Astrocyte of the cerebellum (primary cell): ENCODE measurements at regions not wholly inside any gene's neighbourhood (a gene's known extent, or its start where the extent isn't known, plus 50 kb on each side); places are given as distances from the start of the nearest gene placed in this dataset.
"Not testable (repeated sequence)": the region's sequence is repeated elsewhere in the genome, so short reads cannot be mapped to it uniquely, and the experiment has no call there.

Experiments
- DNase-seq: peaks from one replicate; pipeline ENCODE4 v3.0.0-alpha.2; 2011; ENCODE audit warnings: low read depth
- H3K4me3 ChIP-seq: 2 replicates; pipeline ENCODE4 v1.5.1; 2011; ENCODE audit warnings: mild to moderate bottlenecking, low read depth, low read length, moderate library complexity
- in situ Hi-C: cut with HindIII; loops from 2 replicates; pipeline ENCODE4 v1.10.0; 2017; ENCODE audit warnings: low sequenced_read_pairs
- TF ChIP-seq, protein P1 (sequence below): IDR thresholded peaks from 2 replicates; pipeline ENCODE4 v1.5.1; 2012; ENCODE audit warnings: low read length, low read depth, moderate library complexity, mild to moderate bottlenecking; ENCODE audit errors: missing control alignments

DNA sequence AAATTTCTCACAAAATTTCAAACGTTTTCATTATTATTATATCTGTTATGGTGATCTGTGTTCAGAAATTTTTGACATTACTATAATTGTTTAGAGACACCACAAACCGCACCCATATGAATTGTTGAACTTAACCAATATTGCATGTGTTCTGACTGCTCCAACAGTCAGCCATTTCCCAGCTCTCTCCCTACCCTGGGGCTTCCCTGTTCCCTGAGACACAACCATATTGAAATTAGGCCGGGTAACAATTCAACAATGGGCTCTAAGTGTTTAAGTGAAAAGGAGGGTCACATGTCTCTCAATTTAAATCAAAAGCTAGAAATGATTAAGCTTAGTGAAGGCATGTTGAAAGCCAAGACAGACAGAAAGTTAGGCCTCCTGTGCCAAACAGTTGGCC is 424.0 kb downstream of the DSC3 start:
- no peak for DNase-seq

DNA sequence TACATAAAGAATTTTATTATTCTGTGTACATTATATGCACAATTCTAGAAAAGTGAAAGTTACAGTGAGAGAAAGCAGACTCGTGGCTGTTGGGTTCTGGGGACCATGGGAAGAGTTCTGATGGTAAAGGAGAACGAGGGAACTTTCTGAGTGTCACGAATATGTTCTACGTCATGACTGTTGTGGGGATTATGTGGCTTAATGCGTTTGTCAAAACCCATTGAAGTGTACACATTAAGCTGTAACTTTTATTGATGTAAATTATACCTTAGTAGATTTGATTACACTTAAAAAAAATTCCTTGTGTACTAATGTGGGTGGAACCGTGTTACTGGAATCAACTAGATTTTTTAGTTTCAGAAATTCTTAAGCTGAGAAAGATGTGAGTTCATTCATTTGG is 426.1 kb downstream of the DSC3 start:
- in situ Hi-C loops: no loop called here
- TF ChIP-seq, protein P1, sequence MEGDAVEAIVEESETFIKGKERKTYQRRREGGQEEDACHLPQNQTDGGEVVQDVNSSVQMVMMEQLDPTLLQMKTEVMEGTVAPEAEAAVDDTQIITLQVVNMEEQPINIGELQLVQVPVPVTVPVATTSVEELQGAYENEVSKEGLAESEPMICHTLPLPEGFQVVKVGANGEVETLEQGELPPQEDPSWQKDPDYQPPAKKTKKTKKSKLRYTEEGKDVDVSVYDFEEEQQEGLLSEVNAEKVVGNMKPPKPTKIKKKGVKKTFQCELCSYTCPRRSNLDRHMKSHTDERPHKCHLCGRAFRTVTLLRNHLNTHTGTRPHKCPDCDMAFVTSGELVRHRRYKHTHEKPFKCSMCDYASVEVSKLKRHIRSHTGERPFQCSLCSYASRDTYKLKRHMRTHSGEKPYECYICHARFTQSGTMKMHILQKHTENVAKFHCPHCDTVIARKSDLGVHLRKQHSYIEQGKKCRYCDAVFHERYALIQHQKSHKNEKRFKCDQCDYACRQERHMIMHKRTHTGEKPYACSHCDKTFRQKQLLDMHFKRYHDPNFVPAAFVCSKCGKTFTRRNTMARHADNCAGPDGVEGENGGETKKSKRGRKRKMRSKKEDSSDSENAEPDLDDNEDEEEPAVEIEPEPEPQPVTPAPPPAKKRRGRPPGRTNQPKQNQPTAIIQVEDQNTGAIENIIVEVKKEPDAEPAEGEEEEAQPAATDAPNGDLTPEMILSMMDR: no peak
- DNase-seq: no peak
- no peak overlapping the region for H3K4me3 ChIP-seq

More for the DNA sequence above, 424.0 kb downstream of the DSC3 start:
- TF ChIP-seq, protein P1: no peak
- H3K4me3 ChIP-seq: no peak overlapping the region
- in situ Hi-C loops: no loop called here

DNA sequence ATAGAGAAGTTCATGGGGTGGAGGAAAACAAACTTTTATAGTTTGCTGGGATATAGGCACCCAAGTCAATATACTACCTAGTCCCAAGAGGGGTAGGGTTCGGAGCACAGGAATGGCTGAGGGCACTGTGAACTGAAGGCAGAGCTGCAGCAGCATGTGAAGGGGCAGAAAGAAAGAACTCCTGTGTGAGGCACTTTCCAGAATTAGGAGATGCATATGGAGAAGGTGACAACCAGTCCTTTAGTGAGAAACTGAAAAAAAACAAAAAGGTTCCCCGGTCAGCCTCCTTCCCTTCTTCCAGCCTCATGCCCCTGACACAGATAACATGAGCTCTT is 429.1 kb downstream of the DSC3 start:
- no peak for DNase-seq
- in situ Hi-C loops: no loop called here
- H3K4me3 ChIP-seq: no peak overlapping the region
- TF ChIP-seq, protein P1: no peak

DNA sequence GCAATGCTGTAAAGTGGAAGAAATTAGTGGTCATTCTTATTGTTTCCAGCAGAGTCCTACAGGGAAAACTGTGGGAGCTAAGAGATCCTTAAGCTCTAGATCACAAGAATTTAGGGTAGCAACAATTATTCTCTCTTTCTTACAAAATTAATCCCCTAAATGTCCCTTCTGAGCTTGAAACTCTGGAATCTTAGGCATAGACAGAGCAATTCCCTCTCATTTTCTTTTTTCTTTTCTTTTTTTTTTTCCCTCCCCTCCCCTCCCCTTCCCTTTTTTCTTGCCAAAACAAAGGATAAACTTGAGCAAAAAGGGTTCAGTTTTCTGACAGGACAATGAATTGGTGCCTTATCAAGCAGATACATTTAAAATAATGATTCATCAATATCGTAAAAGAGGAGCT is 441.0 kb downstream of the DSC3 start:
- no peak for DNase-seq
- no peak overlapping the region for H3K4me3 ChIP-seq
- in situ Hi-C loops: no loop called here
- TF ChIP-seq, protein P1: no peak

DNA sequence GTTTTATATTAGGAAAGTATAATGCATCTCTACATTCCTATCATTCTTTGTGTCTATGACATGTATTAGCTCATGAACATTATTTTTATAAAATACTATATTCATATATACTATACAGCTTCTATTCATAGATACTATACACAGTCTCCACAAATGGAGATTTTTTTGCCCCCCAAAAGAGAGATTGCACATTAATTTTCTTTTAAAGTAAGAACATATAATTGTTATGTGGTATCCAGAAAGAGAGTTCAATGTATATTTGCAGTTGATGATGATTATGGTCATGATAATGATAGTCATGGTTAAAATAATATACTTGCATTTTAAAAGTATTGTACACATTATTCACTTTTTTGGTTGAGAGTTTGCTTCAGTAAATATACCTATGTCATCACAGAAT is 445.3 kb downstream of the DSC3 start:
- in situ Hi-C loops: no loop called here
- TF ChIP-seq, protein P1: no peak
- H3K4me3 ChIP-seq: no peak overlapping the region
- DNase-seq: no peak

DNA sequence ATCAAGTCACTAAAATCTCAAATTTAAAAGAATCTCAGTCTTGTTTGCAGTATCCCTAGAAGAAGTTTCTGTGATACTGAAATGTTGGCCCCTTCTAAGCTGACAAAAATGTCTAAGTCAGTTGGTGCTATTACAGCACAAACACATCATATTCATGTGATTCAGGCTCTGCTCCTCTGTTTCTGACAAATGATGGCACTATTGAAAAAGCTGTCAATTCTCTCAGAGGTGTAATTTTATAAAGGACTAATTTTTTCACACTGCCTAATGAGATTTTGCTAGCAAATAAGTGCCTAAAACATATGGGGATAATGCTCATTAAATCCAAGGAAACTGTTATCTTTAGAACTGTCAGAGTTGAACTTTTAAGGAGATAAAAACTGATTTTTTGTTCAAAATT is 445.9 kb downstream of the DSC3 start:
- TF ChIP-seq, protein P1: no peak
- no peak for DNase-seq
- in situ Hi-C loops: no loop called here
- H3K4me3 ChIP-seq: no peak overlapping the region

DNA sequence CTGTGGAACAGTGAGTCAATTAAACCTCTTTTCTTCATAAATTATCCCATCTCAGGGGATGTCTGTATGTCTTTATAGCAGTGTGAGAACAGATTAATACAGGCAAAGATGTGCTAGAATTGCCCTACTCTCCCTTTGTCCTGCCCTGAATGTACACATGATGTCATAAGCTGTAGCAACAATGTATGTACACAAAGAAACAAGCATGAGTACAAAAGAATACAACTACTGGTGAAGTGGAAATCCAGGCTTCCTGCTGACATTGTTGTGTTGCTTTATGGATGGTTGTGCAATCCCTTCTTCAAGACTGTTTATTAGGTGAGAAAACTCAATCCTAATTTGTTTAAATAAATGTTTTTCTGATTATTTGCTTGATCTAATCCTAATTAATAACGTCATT is 446.6 kb downstream of the DSC3 start:
- DNase-seq: no peak
- in situ Hi-C loops: no loop called here
- no peak overlapping the region for H3K4me3 ChIP-seq
- TF ChIP-seq, protein P1: no peak

DNA sequence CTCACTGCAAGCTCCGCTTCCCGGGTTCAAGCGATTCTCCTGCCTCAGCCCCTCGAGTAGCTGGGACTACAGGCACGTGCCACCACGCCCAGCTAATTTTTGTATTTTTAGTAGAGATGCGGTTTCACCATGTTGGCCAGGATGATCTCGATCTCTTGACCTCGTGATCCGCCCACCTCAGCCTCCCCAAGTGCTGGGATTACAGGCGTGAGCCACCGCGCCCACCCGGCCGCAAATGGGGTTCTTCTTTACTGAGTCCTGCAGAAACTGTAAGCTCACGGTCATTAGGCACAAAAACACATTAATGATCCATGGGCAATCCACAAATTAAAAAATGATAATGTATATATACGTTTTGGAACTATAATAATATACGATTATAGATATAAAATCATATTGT is 447.6 kb downstream of the DSC3 start:
- DNase-seq, H3K4me3 ChIP-seq, in situ Hi-C loops: not testable (repeated sequence)
